HG03196 (cell line): ENCODE measurements at regions not wholly inside any gene's neighbourhood (a gene's known extent, or its start where the extent isn't known, plus 50 kb on each side); places are given as distances from the start of the nearest gene placed in this dataset.

Experiments used
- ATAC-seq: cut with Tn5 transposase; IDR thresholded peaks from one replicate; pipeline ENCODE4 v1.9.1; 2021; ENCODE audit not compliant: unreplicated experiment

DNA sequence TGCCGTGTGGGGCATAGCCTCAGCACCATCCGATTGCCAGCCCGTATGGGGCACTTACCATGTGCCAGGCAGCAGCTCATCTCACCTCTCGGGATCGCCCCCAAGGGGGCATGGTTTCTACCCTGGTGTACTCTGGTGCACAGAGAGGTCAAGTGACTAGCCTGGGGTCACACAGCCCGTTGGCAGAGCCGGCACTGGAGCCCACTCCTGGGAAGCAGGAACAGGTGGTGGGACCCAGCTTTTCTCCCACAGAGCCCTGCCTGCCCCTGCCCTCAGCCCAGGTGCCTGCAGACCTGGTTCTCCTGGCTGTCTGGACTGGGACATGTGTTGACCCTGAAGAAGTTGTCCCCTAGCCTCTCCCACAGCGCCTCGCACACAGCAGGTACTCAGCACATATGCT, 141.8 kb upstream of the CIBAR2 start:
- no peak for ATAC-seq

DNA sequence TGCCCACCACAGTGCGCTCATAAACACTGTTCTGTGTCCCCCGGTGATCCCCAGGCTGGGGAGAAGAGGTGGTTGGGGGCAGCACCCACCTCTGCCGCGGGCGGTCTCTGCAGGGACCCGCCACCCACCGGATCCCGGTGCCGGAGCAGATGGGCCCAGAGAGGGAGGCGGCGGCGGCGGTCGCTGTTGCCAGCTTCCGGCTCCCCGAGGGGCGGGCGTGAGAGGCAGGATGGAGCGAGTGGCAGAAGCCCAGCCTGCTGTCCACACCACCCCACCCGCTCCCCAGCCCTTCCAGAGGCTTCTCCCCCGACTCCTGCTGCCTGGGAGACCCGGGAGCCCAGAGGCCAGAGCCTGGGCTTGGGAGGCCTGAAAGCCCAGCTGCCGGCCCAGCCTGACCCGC, 142.6 kb upstream of the CIBAR2 start:
- ATAC-seq, result no peak

DNA sequence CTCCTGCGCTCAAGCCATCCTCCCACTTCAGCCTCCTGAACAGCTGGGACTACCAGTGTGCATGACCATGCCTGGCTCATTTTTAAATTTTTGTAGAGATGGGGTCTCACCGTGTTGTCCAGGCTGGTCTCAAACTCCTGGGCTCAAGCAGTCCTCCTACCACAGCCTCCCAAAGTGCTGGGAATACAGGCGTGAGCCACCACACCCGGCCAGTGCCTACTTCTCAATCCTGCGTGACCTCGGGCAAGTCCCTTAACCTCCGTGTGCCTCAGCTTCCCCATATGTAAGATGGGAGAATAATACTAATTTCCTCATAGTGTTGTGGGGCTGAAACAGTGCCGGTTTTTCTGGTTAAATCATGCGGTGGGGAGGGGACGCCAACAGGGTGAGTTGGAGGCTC, 143.5 kb upstream of the CIBAR2 start:
- no peak for ATAC-seq

DNA sequence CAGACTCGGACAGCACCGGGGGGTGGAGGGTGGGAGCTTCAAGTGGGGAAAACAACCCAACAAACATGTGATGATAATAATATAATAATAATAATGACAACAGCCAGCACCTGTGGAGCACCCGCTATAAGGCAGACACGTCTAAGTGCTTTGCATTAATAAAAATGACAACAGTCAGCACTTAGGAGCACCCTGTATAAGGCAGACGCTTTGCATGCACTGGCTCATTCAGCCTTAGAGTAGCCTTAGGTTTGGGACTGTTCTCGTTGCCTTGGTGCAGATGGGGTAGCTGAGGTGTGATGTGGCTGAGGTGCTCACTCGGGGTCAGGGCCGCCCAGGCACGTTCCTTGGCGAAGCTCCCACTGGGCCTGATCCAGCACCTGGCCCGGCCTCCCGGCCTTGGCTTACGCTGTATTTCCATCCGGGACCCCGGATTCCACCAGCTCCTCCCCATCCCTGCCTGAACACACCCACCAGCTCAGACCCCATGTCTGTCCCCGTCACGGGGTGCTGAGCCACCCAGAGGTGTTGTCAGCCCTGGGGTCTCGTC, 144.0 kb upstream of the CIBAR2 start:
- ATAC-seq, result no peak

DNA sequence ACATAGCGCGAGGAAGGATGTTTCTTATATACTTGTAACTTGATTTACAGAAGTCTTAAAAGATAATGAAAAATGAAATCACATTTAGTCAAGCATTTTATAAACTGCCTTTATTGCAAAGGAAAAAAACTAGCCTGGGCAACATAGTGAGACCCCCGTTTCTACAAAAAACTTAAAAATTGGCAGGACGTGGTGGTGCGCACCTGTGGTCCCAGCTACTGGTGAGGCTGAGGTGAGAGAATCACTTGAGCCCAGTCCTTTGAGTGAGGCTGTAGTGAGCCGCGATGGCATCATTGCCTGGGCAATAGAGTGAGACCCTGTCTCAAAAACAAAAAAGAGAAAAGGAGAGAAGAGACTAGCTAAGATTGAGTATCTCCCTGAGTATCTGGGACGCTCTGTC, 145.2 kb upstream of the CIBAR2 start:
- no peak for ATAC-seq

DNA sequence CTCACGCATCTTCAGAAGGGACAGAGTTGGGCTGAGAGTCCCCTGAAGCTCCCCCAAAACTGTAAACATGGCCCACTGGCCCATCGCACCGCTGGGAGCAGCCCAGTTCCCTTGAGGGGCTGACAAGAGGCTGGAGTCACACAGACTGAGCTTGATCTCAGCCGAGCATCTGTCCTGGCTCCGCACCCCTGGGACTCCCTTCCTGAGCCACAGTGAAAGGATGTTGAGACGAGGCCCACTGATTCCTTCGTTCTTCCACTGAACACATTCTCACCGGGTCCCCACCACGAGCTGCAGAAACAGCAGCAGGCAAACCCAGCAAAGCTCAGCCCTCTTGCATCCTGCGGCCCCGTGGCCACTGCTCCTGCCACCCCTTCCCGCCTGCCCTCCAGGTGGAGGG, 145.9 kb upstream of the CIBAR2 start:
- ATAC-seq, result no peak

DNA sequence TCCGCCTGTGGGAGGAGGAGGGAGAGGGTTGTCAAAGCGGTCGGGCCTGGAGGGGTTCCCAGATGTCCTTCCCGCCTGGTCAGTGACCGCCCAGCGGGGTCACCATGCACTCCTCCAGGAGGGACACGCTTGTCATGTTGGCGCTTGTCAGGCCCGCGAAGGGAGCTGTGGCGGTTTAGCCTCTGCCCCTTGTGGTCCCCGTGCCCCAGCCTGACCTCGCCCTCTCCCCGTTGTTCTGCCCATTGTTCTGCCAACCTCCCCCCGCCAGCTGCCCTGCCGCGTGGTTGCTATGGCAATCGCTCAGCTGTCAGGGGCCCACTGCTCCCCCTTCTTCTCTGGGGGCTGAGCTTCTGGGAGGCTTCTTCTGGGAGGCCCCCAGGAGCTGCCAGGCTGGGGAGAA, 146.4 kb upstream of the CIBAR2 start:
- no peak for ATAC-seq

DNA sequence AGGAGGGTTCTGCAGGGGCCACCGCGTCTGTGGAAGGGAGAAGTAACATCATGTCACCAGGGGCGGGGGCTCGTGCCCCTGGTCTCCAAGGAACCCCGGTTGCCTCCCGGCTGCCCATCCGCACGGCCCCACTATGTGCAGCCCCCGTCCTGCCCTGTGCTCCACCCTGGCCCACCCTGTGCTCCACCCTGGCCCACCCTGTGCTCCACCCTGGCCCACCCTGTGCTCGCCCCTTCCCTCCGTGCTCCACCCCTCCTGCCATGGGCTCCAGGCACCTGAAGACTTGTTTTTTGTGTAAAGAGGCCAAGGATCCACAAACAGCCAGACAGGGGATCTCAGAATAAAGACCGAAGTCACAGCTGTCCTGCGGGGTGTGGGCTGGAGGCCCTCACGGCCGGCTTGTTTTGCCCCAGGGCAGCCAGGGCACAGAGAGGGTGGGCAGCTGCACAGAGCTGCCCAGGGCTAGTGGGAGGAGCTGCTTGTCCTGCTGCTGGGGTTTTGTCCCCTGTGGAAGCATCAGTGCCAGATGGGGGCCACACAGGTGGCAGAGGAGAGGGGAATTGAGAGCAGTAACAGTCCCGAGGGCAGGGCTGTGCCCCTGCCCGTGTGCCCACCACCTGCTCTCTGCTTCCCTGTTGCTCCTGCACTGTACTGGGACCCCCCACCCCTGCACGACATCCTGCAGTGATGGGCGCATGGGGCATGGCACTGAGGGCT, 147.0 kb upstream of the CIBAR2 start:
- ATAC-seq, result no peak

DNA sequence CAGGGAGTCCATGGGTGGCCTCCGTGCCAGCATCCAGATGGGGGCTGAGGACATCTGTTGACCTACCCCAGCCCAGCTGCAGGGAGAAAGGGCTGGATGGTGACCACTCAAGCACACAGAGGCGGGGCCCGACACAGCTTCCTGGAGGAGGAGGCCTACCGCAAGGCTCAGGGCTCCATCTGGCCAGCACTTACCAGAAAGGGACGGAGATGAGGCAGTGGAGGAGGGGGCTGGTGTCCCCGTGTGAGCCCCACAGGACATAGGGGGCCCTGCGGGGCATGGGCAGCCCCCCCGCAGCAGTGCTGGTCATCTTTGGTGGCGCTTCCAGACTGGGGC, 147.5 kb upstream of the CIBAR2 start:
- no peak for ATAC-seq

DNA sequence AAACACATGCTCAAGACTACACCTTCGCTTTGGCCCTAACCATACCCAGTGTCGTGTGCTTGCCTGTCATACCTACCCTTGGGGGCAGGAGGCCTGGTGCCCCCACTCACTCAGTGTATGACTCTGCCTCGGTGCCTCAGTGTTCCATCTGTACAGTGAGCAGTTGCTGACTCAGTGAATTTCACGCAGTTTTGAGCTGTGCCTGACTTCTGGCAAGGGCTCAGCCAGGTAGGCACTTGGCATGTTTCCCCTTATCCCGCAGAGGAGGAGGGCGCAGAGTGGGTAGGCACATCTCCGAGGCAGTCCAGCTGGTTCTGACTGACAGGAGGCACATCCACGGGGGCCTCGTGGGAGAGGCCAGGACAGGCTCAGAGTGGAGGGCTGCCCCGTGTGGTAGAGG, 148.9 kb upstream of the CIBAR2 start:
- ATAC-seq, result no peak

DNA sequence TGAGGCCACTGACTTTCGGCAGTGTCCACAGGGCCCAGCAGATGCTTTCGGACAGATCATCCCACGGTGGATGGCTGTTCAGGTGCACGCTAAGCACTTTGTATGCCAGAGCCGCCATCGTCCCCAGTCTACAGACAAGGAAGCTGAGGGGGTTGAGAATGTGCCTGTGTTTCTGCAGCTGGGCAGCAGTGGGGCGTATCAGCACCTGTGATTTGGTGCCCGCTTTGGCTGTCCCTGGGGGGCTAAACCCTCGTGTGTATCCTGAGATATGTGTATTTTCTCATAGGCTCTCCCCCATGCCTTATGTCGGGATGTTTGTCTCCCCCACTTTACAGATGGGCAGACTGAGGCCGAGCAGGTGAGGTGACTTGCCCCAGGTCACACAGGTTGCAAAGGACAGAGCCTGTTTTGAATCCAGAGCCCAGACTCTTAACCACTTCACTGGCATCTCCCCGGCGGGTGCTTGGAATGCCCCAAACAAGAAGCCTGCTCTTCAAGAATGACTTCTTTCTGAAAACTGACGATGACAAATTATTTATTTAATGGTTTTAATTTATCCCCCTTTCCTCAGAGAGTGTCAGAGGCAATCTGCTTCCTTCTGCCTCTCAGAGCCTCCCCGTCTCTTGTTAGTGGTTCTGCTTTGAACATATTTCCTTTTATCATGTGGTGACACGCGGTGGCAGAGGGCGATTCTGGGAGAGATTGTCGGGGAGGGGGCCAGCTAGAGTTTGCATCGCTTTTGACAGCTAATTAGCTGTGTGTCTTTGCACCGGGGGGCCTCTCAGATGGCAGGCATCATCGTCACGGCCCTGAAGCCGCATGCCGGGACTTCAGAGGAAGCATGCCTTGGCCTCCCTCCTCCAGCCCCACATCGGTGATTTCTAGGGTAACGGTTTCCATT, 149.6 kb upstream of the CIBAR2 start:
- no peak for ATAC-seq

DNA sequence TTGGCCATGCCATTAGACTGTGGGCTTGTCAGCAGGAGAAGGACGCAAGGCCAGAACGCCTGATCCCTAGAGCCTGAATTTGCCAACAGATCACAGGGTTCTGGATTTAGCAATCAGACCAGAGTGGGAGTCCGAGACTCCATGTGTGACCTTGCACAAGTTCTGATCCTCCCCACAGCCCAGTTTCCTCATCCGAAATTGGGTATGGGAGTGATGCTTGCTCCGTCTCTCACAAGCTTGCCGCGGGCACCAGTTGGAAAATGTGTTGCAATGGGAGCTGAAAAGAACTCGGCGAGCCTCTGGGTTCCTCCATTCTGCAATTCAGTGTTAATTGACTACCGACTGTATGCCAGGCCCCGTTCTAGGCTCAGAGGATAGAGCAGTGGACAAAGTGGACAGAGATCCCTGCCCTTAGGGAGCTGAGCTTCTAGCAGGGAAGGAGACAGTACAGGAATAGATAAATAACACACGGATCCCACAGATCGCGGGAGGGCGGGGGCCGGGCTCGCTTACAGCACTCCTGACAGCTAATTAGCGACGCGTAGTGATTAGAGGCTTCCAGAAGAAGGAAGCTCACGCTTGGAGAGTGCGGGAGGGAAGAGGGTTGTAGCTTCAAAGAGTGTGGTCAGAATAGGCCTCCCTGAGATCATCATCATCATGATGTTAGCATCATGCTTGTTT, 150.4 kb upstream of the CIBAR2 start:
- ATAC-seq, result no peak

DNA sequence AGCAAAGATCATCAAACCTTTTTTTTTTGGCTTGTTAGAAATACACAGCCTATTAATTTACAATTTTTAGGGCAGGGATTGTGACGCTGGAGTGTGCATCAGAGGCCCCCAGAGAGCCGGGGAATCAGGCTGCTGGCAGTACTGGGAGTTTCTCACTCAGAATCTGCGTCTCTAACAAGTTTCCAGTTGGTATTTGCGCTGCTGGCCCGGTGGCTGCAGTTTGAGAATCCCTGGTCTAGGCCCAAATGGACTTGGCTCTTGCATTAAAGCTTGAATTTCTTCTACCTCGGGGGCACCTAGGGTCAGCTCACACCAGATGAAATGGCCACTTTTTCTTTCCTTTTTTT, 150.9 kb upstream of the CIBAR2 start:
- ATAC-seq, result no peak

DNA sequence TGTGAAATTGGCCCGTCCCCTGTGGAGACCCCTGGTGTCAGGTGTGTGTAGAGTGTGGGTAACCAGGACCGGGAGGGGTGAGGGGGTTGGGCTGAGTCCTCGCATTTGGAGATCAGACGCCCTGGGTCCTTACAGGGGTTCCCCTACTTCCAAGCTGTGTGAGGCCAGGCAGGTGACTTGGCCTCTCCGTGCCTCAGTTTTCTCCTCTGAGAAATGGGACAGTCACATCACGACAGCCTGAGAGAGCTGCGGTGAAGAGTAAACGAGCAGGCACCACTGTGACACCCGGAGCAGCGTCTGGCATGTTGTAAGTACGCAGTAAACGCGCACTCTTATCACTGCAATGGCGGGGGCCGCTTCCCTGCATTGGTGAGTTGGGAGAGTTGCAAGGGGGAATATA, 152.5 kb upstream of the CIBAR2 start:
- no peak for ATAC-seq

DNA sequence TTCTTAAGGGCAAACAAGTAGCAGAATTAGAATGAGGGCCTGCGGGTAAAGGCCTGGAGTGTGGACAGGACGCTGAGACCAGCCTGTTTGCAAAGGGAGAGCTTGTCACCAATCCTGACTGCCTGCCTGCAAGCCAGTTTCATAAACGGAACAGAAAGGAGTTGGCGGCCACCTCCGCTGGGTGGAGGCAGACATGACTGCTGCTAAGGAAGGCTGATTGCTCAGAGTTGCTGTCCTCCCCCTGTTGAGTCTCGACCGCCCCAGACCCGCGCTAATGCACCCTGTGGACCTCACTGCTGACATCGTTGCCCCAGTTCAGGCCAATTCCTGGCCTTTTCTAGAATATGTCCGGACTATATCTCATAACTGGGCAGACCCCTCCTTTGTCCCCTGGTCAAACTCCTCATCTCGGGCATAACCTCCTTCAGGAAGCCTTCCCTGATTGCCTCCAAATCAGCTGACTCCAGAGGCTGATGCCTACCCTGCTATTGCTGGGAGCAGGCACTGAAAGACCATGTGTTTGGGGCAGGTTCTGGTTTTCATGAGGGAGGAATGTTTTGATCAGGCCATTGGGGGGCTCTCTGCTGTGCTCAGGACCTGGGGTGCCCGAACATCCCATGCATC, 153.0 kb upstream of the CIBAR2 start:
- no peak for ATAC-seq

DNA sequence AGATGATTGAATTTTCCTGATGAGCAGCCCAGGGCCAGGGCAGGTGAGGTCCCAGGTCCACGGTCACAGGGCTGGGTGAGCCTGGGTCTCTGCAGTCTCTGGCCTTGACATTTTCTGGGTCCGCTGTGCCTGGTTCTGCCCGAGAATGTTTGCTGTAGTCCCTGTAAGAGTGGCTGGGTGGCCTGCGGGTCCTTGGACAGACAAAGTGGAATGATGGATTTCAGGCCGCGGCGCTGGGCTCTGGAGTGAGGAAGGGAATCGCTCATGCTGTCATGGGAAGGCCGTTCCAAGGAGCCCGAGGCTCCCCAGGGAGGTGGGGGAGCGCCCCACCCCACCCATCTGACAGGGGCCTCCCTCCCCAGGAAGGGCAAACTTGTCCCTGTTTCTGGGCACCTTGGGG, 153.5 kb upstream of the CIBAR2 start:
- ATAC-seq, result no peak

DNA sequence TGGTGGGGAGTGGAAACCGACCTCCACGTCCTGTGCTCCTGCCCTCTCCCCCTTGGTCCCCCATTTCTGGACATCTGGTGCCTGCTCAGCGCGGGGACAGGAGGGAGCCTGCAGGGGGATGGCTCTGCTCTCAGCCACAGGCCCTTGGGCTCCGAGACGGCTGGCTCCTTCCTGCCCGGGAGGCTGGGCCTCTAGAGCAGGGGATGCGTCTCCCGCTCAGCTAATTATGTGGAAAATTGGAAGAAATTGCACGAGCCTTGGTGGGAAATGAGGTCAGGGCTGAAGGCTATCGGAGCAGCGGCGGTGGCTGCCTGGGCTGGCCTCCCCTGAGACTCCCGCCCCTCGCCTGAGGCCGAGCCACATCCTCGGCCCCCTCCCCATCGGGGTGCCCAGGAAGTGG, 154.6 kb upstream of the CIBAR2 start:
- no peak for ATAC-seq

DNA sequence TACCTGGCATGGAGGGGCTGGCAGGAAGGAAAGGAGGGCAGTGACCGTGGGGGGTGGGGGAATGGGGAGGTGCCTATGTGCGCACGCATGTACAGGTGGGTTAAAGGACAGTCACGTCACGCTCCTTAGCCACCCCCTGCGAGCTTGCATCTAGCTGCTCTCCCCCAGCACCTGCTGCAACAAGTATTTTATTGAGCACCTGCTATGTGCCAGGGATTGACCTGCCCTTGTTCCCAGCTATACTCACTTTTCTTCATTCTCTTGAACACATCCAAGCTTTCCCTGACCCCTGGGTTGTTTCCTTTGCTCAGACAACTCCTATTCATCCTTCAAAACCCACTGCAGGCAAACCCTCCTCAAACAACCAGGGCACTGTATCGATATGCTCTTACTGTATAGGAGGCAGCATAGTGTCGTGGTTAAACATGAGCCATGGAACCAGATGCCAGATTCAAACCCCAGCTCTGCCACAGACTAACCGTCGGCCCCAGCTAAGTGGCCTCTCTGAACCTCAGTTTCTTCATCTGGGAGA, 155.2 kb upstream of the CIBAR2 start:
- ATAC-seq, result no peak

DNA sequence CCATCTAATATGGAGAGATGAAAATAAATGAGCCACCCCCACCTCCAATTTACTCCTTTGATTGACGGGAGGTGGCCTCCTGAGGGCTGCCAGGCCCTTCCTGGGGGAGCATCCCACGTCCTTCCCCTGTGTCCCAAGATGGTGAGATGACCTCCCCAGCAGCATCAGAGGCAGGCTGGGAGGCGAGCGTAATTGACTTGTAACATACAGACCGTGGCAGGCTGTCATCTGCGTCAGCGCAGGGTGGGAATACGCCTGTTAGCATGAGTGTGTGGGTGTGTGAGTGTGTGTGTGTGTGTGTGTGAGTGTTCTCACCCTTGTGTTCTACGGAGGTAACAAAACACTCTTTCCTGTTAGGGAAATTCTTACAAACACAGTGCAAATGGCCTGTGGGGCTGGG, 156.9 kb upstream of the CIBAR2 start:
- no peak for ATAC-seq

DNA sequence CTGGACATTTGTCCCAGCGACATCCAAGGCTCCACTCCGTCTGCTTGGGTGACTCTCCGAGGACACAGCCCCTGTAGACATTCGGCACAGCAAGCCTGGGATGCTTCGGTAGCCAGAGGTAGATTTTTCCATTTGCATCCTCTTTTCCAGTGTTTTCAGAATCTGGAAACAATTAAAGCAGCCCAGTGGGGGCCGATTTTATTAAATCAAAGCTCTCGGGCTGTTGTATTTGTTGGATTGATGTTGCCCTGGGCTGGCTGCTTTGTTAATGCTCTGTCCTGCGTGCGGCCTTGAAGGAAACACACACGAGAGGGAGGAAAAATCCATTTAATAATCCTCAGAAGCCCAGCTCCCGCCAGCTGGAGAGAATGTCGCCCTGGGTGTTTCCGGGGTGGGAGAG, 158.1 kb upstream of the CIBAR2 start:
- ATAC-seq, result no peak

DNA sequence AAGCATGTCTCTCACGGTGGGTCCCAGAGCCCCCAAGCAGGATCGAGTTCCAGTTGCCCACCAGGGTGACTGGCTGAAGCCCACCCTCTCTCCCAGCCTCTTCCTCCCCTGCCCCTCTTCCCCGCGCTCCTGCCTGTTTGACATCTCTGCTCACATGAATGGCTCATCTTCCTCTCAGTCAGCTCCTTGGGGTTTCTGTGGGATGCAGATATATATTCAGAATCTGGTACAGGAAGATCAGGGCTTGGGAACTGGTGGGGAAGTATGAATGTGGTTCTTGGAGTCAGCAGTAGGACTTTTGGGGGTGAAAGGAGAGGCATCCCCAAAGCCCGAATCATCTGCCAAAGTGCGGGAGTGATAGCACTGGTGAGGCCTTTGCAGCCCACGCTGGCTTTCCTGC, 158.9 kb upstream of the CIBAR2 start:
- ATAC-seq, result no peak
